NCI-H2081 (cell line): ENCODE measurements at regions not wholly inside any gene's neighbourhood (a gene's known extent, or its start where the extent isn't known, plus 50 kb on each side); places are given as distances from the start of the nearest gene placed in this dataset.

Experiments
- DNase-seq, 2 experiments: peaks; one replicate each; lab custom pipeline; 2025; lab: John Stamatoyannopoulos, UW

GRCh38 chr13:90156390-90156789, 1191.1 kb upstream of the MIR17HG start:
- DNase-seq = no peak

GRCh38 chr13:90168953-90169352, 1178.5 kb upstream of the MIR17HG start:
- no peak for DNase-seq

- DNase-seq = no peak
Observed at GRCh38 chr13:90170208-90170607, 1177.3 kb upstream of the MIR17HG start.

- no peak for DNase-seq
Observed at GRCh38 chr13:90171649-90172048, 1175.8 kb upstream of the MIR17HG start.

GRCh38 chr13:90177512-90177911, 1170.0 kb upstream of the MIR17HG start:
- no peak for DNase-seq

- no peak for DNase-seq
Observed at GRCh38 chr13:90184355-90184754, 1163.1 kb upstream of the MIR17HG start.

- no peak for DNase-seq
Observed at GRCh38 chr13:90185734-90186133, 1161.8 kb upstream of the MIR17HG start.

- DNase-seq = no peak
Observed at GRCh38 chr13:90187478-90188350, 1159.8 kb upstream of the MIR17HG start.

- DNase-seq = no peak
Observed at GRCh38 chr13:90188351-90188636, 1159.2 kb upstream of the MIR17HG start.

GRCh38 chr13:90197722-90198121, 1149.8 kb upstream of the MIR17HG start:
- no peak for DNase-seq

- no peak for DNase-seq
Observed at GRCh38 chr13:90201202-90201601, 1146.3 kb upstream of the MIR17HG start.

- DNase-seq = no peak
Observed at GRCh38 chr13:90201676-90202460, 1145.6 kb upstream of the MIR17HG start.

GRCh38 chr13:90205081-90205480, 1142.4 kb upstream of the MIR17HG start:
- DNase-seq = no peak

- no peak for DNase-seq
Observed at GRCh38 chr13:90205911-90206310, 1141.6 kb upstream of the MIR17HG start.

- no peak for DNase-seq
Observed at GRCh38 chr13:90217275-90217674, 1130.2 kb upstream of the MIR17HG start.

GRCh38 chr13:90222758-90223157, 1124.7 kb upstream of the MIR17HG start:
- DNase-seq = no peak

- no peak for DNase-seq
Observed at GRCh38 chr13:90230311-90230710, 1117.2 kb upstream of the MIR17HG start.

- DNase-seq = no peak
Observed at GRCh38 chr13:90232291-90232690, 1115.2 kb upstream of the MIR17HG start.

- no peak for DNase-seq
Observed at GRCh38 chr13:90233933-90234672, 1113.4 kb upstream of the MIR17HG start.

GRCh38 chr13:90237852-90238251, 1109.6 kb upstream of the MIR17HG start:
- no peak for DNase-seq

GRCh38 chr13:90238413-90238812, 1109.1 kb upstream of the MIR17HG start:
- no peak for DNase-seq

GRCh38 chr13:90239130-90239529, 1108.4 kb upstream of the MIR17HG start:
- DNase-seq = no peak

- no peak for DNase-seq
Observed at GRCh38 chr13:90246005-90246404, 1101.5 kb upstream of the MIR17HG start.
